SK-N-MC (cell line): ENCODE measurements at regions not wholly inside any gene's neighbourhood (a gene's known extent, or its start where the extent isn't known, plus 50 kb on each side); places are given as distances from the start of the nearest gene placed in this dataset.

Source experiments
- DNase-seq: peaks from one replicate; pipeline ENCODE4 v3.0.0-alpha.2; 2011; ENCODE audit warnings: low read depth, low spot score
- H3K27ac ChIP-seq: fragments of 200-600 bp; sonication (generic); 2 replicates; pipeline ENCODE4 v1.5.1; 2016; ENCODE audit warnings: mixed run types
- H3K36me3 ChIP-seq: fragments of 200-600 bp; sonication (generic); 2 replicates; pipeline ENCODE4 v1.6.1; 2017; ENCODE audit warnings: antibody characterized with exemption, low read length, mixed read lengths; ENCODE audit not compliant: insufficient read depth
- H3K4me3 ChIP-seq: fragments of 200-600 bp; sonication (generic); 2 replicates; pipeline ENCODE4 v1.5.1; 2016
- H3K9ac ChIP-seq: fragments of 200-600 bp; sonication (generic); 2 replicates; pipeline ENCODE4 v1.8.0; 2017; ENCODE audit warnings: mixed run types, mixed read lengths; ENCODE audit not compliant: insufficient read length
- H3K9me3 ChIP-seq: fragments of 200-600 bp; sonication (generic); 2 replicates; pipeline ENCODE4 v1.6.1; 2017; ENCODE audit warnings: low read depth, mild to moderate bottlenecking, antibody characterized with exemption, low read length, moderate library complexity, mixed read lengths
- EZH2 ChIP-seq: fragments of 200-600 bp; sonication (generic); IDR thresholded peaks from one replicate; pipeline ENCODE4 v1.6.1; 2017; ENCODE audit warnings: antibody characterized with exemption
- FOXP2 ChIP-seq: optimal IDR thresholded peaks from 2 replicates; pipeline ENCODE3; 2011; ENCODE audit warnings: mild to moderate bottlenecking, moderate library complexity; ENCODE audit not compliant: insufficient read depth; ENCODE audit errors: extremely low read length, control extremely low read depth
- POLR2AphosphoS5 ChIP-seq: IDR thresholded peaks from 2 replicates; pipeline ENCODE4 v1.6.1; 2012; ENCODE audit warnings: mild to moderate bottlenecking, low read depth, low read length, borderline replicate concordance

DNA sequence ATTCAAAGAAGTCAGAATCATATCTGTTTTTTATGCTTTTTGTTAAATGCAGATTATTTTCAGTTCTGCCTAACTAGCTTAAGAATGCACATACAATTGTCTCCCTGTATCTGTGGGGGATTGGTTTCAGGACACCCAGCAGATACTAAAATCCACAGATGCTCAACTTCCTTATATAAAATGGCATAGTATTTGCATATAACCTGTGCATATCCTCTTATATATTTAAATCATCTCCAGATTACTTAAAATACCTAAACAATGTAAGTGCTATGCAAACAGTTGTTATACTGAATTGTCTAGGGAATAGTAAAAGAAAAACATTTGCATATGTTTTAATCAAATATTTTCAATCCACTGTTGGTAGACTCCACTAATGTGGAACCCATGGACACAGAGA, 279.4 kb downstream of the TMA16 start:
- DNase-seq, result no peak
- no peaks in the 10 kb centered on the region for H3K9me3 ChIP-seq
- no peak for TF ChIP-seq EZH2
- TF ChIP-seq POLR2AphosphoS5, result no peak
- no peak for TF ChIP-seq FOXP2
- H3K4me3 ChIP-seq, result no peak overlapping the region
- no peak overlapping the region for H3K27ac ChIP-seq
- H3K9ac ChIP-seq, result no peak overlapping the region
- H3K36me3 ChIP-seq, result no peaks in the 10 kb centered on the region

DNA sequence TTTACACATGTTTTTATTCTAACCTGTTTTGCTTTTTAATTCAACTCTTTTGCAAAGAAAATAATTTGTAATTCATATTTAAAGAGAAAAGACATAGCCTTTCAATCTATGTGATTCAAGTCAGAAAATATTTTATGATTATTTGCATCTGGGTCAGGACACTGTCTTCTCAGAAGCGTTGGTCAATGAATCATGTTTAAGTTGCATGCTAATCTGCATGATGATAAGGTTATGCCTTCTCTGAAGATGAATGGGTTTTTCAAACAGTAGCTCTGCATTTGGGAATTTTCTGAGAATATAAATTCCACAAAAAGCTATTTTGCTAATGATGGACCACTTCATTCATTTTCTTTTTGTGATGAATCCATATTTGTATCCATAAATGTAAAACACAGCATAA, 282.5 kb downstream of the TMA16 start:
- Histone ChIP-seq H3K27ac (no peak overlapping the region), H3K9ac (no peak overlapping the region), H3K9me3 (no peaks in the 10 kb centered on the region), H3K36me3 (no peaks in the 10 kb centered on the region), H3K4me3 (no peak overlapping the region)
- DNase-seq, result no peak
- TF ChIP-seq EZH2, result no peak
- TF ChIP-seq FOXP2, result no peak
- no peak for TF ChIP-seq POLR2AphosphoS5

GRCh38 chr4:163781726-163782125, 287.2 kb downstream of the TMA16 start:
- H3K9me3 ChIP-seq, result no peaks in the 10 kb centered on the region
- no peak overlapping the region for H3K9ac ChIP-seq
- H3K27ac ChIP-seq, result no peak overlapping the region
- H3K36me3 ChIP-seq, result no peaks in the 10 kb centered on the region
- no peak for DNase-seq
- TF ChIP-seq FOXP2 (no peak), POLR2AphosphoS5 (no peak), EZH2 (no peak)
- no peak overlapping the region for H3K4me3 ChIP-seq

GRCh38 chr4:163790231-163790630, 295.7 kb downstream of the TMA16 start:
- DNase-seq, result no peak
- Histone ChIP-seq H3K4me3 (no peak overlapping the region), H3K9me3 (no peaks in the 10 kb centered on the region), H3K27ac (no peak overlapping the region), H3K9ac (no peak overlapping the region), H3K36me3 (no peaks in the 10 kb centered on the region)
- TF ChIP-seq FOXP2, result no peak
- no peak for TF ChIP-seq POLR2AphosphoS5
- TF ChIP-seq EZH2, result no peak

DNA sequence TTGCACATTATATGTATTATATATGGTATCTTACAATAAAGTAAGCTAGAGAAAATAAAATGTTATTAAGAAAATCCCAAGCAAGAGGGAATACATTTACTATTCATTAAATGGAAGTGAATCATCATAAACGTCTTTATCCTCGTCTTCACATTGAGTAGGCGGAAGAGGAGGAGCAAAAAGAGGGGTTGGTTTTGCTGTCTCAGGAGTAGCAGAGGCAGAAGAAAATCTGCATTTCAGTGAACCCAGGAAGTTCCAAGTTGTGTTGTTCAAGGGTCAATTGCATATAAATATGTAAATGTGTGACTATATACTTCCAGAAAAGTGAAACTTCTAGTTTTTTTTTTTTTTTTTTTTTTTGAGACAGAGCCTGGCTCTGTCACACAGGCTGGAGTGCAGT, 301.4 kb downstream of the TMA16 start:
- no peak for TF ChIP-seq FOXP2
- TF ChIP-seq POLR2AphosphoS5, result no peak
- TF ChIP-seq EZH2, result no peak
- no peak overlapping the region for H3K4me3 ChIP-seq
- H3K27ac ChIP-seq, result no peak overlapping the region
- no peaks in the 10 kb centered on the region for H3K9me3 ChIP-seq
- no peak overlapping the region for H3K9ac ChIP-seq
- DNase-seq, result no peak
- H3K36me3 ChIP-seq, result no peaks in the 10 kb centered on the region

- Histone ChIP-seq H3K36me3 (no peaks in the 10 kb centered on the region), H3K27ac (no peak overlapping the region), H3K4me3 (no peak overlapping the region), H3K9ac (no peak overlapping the region), H3K9me3 (no peaks in the 10 kb centered on the region)
- no peak for DNase-seq
- TF ChIP-seq FOXP2 (no peak), POLR2AphosphoS5 (no peak), EZH2 (no peak)
Measured at GRCh38 chr4:163804001-163804400, 309.5 kb downstream of the TMA16 start.

DNA sequence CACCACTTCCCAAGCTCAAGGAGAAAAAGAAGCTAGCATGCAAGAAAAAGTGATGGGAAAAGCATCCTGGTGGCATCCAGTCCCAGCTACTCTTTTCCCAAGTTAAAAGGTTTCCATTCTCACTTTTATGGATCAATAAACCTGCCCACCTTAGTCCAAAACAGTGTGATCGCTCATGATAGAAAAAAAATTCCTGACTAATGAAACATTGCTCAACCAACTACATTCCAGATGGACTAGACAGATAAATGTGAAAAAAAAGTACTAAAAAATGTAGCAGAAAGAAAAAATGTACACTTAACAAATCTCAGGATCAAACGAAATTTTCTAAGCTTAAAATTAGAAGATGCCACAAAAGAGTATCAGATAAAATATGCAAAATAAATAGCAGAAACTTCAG, 312.2 kb downstream of the TMA16 start:
- Histone ChIP-seq H3K9me3 (no peaks in the 10 kb centered on the region), H3K27ac (no peak overlapping the region), H3K9ac (no peak overlapping the region), H3K36me3 (no peaks in the 10 kb centered on the region), H3K4me3 (no peak overlapping the region)
- TF ChIP-seq FOXP2 (no peak), EZH2 (no peak), POLR2AphosphoS5 (no peak)
- DNase-seq, result no peak

- H3K36me3 ChIP-seq, result no peaks in the 10 kb centered on the region
- no peaks in the 10 kb centered on the region for H3K9me3 ChIP-seq
- TF ChIP-seq FOXP2 (no peak), EZH2 (no peak), POLR2AphosphoS5 (no peak)
- H3K4me3 ChIP-seq, result no peak overlapping the region
- DNase-seq, result no peak
- H3K27ac ChIP-seq, result no peak overlapping the region
- H3K9ac ChIP-seq, result no peak overlapping the region
Measured at GRCh38 chr4:163808011-163808410, 313.5 kb downstream of the TMA16 start.

GRCh38 chr4:163810755-163811154, 316.3 kb downstream of the TMA16 start:
- no peak for DNase-seq
- no peaks in the 10 kb centered on the region for H3K36me3 ChIP-seq
- no peak overlapping the region for H3K4me3 ChIP-seq
- H3K9me3 ChIP-seq, result no peaks in the 10 kb centered on the region
- no peak overlapping the region for H3K27ac ChIP-seq
- TF ChIP-seq EZH2, result no peak
- no peak for TF ChIP-seq POLR2AphosphoS5
- no peak for TF ChIP-seq FOXP2
- no peak overlapping the region for H3K9ac ChIP-seq
